GM12865 (cell line): ENCODE measurements at regions not wholly inside any gene's neighbourhood (a gene's known extent, or its start where the extent isn't known, plus 50 kb on each side); places are given as distances from the start of the nearest gene placed in this dataset.

ENCODE experiments used
- DNase-seq: peaks from one replicate; pipeline ENCODE4 v3.0.0; 2010; ENCODE audit warnings: low read depth
- H3K4me3 ChIP-seq: 2 replicates; pipeline ENCODE4 v1.5.1; 2011; ENCODE audit warnings: mild to moderate bottlenecking, low read depth, low read length, control low read depth
- TF ChIP-seq, protein P1 (sequence below): IDR thresholded peaks from 2 replicates; pipeline ENCODE4 v1.5.1; 2011; ENCODE audit warnings: low read length, control low read depth, low read depth, inconsistent platforms; ENCODE audit not compliant: insufficient read depth; ENCODE audit errors: missing control alignments

DNA sequence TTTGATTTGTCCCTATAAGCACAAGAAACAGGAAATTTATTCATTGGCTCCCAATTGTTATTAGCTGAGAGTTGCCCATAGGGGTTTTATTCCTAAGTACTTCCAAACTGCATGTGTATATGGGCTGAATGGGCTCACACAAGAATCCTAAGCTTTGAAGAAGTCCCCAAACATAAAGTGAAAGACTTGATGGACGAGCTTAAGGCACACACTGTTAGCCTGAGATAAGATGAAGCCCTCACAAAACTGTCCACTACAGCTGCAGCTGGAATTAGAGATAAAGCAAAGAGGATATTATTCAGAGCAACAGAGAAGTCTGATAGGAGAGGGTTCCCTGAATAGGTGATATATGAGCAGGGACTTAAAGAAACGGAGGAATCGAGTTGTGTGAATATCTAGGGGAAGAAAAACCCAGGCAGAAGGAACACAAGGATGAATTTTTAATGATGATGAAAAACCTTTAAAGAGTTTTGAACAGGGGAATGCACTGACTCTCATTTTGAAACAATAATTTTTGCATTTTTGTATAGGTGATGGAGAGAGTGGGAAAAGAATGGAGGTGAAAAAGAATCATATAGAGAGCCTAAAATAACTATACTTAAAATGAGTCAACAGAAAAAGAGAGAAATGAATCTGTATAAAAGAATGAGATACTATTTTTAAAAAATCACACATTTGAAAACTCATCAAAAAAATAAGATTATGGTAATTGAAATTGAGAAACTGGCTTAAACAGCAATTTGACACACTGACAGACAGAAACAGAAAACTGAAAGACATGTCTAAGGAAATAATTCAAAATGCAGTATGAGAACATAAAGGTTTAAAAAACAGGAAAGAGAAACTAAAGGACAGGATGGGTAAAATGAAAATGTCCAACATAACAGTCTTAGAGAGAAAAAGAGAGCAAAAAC, 133.6 kb upstream of the POGK start:
- TF ChIP-seq, protein P1, sequence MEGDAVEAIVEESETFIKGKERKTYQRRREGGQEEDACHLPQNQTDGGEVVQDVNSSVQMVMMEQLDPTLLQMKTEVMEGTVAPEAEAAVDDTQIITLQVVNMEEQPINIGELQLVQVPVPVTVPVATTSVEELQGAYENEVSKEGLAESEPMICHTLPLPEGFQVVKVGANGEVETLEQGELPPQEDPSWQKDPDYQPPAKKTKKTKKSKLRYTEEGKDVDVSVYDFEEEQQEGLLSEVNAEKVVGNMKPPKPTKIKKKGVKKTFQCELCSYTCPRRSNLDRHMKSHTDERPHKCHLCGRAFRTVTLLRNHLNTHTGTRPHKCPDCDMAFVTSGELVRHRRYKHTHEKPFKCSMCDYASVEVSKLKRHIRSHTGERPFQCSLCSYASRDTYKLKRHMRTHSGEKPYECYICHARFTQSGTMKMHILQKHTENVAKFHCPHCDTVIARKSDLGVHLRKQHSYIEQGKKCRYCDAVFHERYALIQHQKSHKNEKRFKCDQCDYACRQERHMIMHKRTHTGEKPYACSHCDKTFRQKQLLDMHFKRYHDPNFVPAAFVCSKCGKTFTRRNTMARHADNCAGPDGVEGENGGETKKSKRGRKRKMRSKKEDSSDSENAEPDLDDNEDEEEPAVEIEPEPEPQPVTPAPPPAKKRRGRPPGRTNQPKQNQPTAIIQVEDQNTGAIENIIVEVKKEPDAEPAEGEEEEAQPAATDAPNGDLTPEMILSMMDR: no peak
- DNase-seq: no peak

DNA sequence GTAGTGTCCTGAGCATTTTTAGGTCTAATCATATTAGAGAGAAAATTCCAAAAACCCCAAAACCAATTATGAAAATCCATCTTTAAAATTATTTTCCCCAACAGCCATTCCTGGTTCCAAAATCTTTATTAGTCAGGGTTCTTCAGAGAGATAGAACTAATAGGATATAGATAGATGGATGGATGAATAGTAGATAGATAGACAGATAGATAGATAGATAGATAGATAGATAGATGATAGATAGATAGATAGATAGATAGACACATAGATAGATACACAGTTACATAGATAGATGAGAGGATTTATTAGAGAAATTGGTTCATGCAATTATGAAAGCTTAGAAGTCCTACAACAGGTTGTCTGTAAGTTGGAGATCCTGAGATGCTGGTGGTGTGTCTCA, 122.7 kb upstream of the POGK start:
- H3K4me3 ChIP-seq: no peak overlapping the region
- no peak for DNase-seq
- TF ChIP-seq, protein P1: no peak

More for the DNA sequence above, 133.6 kb upstream of the POGK start:
- no peak overlapping the region for H3K4me3 ChIP-seq

DNA sequence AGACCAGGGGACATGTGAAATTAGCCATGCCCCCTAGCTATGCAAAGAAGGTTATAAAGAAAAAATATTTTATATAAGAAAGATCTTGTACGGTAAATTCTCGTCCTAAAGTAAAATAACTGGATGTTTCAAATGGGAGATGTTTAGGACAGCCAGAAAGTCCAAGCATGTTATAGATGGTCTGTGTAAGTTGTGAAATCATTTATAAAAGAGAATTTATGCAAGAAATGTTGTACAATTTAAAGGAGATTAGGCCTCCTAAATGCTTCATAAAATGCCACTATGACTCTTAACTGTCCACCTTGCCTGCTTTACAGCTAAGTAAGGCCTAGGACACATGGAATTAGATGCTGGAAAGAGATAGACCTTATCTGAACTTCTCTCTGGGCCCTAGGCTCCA, 118.1 kb upstream of the POGK start:
- DNase-seq: no peak
- no peak overlapping the region for H3K4me3 ChIP-seq
- TF ChIP-seq, protein P1: no peak

DNA sequence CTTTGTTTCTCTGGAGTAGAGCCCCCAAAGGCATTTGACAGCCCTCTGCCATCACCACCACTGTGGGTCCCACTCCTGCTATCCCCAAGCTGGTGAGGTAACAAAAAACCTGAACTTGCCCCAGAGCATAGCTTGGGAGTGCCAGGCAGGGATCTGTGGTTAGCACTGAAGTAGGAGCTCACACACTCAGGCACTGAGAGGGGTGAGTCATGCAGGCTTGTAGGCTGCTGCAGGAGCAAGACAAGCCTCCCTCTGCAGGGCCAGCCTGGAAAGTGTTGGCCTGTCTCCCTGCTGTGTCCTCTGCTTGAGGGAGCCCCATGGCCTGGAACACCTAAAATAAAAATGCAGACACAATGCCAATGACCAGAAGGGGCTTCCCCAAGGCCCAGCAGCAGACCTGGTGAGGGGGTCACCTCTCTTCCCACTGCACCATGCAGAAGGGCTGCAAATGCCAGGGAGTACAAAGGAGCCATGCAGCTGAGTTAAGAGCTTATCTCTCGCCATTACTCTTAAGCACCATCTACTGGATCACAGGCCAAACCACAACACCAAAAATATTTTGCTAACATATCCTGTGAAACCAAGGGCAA, 108.9 kb upstream of the POGK start:
- TF ChIP-seq, protein P1: peak; percentile 38
- no peak overlapping the region for H3K4me3 ChIP-seq
- DNase-seq: peak; percentile 33

DNA sequence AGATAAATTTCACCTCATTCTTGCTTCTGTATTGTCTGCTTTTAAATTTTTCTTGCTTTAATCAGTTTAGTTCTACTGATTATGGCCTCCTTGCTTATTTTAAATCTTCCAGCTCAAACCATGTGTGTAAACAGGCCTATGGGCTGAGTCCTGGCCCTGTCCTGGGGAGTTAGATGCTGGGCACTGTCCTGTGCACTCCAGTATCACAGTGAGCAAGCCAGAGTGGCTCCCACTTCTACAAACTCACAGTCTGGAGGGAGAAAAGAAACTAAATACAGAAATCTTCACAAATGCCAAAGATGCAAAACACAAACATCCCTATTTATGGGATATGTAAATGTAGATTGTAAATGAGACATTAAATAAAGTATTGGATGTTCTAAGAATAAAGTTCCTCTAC, 101.1 kb upstream of the POGK start:
- TF ChIP-seq, protein P1: no peak
- no peak overlapping the region for H3K4me3 ChIP-seq
- DNase-seq: no peak

DNA sequence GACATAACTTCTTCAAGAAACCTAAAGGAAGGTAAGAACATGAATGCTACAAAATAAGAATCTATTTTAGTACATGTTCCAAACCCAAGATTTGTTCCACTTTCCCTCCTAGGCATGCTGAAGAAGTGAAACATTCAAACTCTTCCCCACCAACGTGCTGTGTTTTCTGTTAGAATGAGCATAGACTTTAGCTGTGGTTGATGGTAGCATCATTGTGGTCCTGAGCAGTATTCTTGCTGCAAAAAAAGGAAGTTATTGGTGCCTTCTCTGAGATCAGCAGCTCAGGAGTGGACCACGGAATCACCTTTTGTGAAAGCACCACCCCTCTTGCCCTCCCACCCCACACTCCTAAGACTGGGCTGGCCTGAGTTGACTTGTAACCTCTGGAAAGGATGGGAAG, 100.4 kb upstream of the POGK start:
- DNase-seq: no peak
- TF ChIP-seq, protein P1: no peak
- no peak overlapping the region for H3K4me3 ChIP-seq
